HEK293T (cell line): ENCODE measurements at regions not wholly inside any gene's neighbourhood (a gene's known extent, or its start where the extent isn't known, plus 50 kb on each side); places are given as distances from the start of the nearest gene placed in this dataset.

Experiments
- ARNT ChIP-seq: fragments of 450-650 bp; IDR thresholded peaks from 2 replicates; pipeline ENCODE4 v1.6.1; 2017; ENCODE audit warnings: mild to moderate bottlenecking
- TARDBP ChIP-seq: fragments of 450-650 bp; IDR thresholded peaks from 2 replicates; pipeline ENCODE4 v1.6.1; 2016

GRCh38 chr15:36430726-36431265 is 148.6 kb upstream of the CDIN1 start:
- TF ChIP-seq TARDBP = no peak
- no peak for TF ChIP-seq ARNT
